ENCODE measurements at regions not wholly inside any gene's neighbourhood (a gene's known extent, or its start where the extent isn't known, plus 50 kb on each side); places are given as distances from the start of the nearest gene placed in this dataset.

DNA sequence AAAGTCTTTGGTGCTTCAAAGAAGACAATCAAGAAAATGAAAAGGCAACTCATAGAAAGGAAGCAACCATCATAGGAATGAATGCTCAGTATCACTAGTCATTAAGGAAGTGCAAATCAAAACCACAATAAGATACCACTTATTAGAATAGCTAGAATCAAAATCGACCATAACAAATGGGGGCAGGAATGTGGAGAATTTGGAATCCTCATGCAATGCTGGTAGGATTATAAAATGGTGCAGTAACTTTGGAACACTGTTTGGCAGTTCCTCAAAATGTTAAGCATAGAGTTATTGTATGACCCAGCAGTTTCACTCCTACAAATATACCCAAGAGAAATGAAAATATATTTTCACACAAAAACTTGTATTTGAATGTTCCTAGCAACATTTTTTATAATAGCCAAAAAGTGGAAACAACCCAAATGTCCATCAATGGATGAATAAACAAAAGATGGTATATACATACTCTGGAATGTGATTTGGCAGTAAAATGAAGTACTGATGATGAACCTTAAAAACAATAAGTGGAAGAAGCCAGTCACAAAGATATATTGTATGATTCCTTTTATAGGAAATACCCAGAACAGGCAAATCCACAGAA is 105.6 kb downstream of the MIS18A start:
- Mint-ChIP-seq H3K36me3 (no peaks in the 10 kb centered on the region), H3K9me3 (no peaks in the 10 kb centered on the region), H3K27me3 (ENCODE audit: low read depth in 2 of 2) (peaks cover 17 to 37% of the 10 kb centered on the region in 2 donors), H3K4me3 (no peak overlapping the region), H3K4me1 (no peaks in the 10 kb centered on the region), H3K27ac (no peak overlapping the region)
- no peaks in the 10 kb centered on the region for H3K4me1 ChIP-seq (ENCODE audit: control insufficient read depth, insufficient read depth, low read length)
- no peaks in the 10 kb centered on the region for H3K9me3 ChIP-seq (ENCODE audit: control insufficient read depth, insufficient read depth, low read length)
- no CpG with 5 or more reads among the region's 1 CpG for WGBS (ENCODE audit: insufficient coverage)
- intact Hi-C loops (cut with micrococcal nuclease) = no loop called here
- DNase-seq = no peak
- H3K36me3 ChIP-seq (ENCODE audit: control insufficient read depth, insufficient read depth, low read length) = no peaks in the 10 kb centered on the region
- peaks cover 5% of the 10 kb centered on the region for H3K27me3 ChIP-seq (ENCODE audit: control insufficient read depth, insufficient read depth, low read length)
- ATAC-seq = no peak
- H3K4me3 ChIP-seq (ENCODE audit: low read length) = no peak overlapping the region
- no peak overlapping the region for H3K27ac ChIP-seq (ENCODE audit: low read length)
- TF ChIP-seq, protein P1, sequence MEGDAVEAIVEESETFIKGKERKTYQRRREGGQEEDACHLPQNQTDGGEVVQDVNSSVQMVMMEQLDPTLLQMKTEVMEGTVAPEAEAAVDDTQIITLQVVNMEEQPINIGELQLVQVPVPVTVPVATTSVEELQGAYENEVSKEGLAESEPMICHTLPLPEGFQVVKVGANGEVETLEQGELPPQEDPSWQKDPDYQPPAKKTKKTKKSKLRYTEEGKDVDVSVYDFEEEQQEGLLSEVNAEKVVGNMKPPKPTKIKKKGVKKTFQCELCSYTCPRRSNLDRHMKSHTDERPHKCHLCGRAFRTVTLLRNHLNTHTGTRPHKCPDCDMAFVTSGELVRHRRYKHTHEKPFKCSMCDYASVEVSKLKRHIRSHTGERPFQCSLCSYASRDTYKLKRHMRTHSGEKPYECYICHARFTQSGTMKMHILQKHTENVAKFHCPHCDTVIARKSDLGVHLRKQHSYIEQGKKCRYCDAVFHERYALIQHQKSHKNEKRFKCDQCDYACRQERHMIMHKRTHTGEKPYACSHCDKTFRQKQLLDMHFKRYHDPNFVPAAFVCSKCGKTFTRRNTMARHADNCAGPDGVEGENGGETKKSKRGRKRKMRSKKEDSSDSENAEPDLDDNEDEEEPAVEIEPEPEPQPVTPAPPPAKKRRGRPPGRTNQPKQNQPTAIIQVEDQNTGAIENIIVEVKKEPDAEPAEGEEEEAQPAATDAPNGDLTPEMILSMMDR (IDR thresholded peaks at IDR 0.05) = no peak

DNA sequence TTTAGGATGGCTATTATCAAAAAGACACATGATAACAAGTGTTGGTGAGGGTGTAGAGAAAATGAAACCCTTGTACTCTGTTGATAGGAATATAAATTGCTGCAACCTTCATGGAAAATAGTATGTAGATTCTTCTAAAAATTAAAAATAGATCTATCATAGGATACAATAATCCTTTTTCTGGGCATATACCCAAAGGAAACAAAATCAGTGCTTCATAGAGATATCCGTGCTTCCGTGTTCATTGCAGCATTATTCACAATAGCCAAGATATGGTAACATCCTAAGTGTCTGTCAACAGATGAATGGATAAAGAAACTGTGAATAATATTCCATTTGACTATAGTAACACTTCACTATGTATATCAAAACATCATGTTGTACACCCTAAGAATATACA is 106.7 kb downstream of the MIS18A start:
- Mint-ChIP-seq H3K9me3 (no peaks in the 10 kb centered on the region), H3K27ac (no peak overlapping the region), H3K36me3 (no peaks in the 10 kb centered on the region), H3K4me3 (no peak overlapping the region), H3K27me3 (ENCODE audit: low read depth in 2 of 2) (peaks cover 20 to 49% of the 10 kb centered on the region in 2 donors), H3K4me1 (no peaks in the 10 kb centered on the region)
- Histone ChIP-seq H3K27ac (ENCODE audit: low read length) (no peak overlapping the region), H3K4me1 (ENCODE audit: control insufficient read depth, insufficient read depth, low read length) (no peaks in the 10 kb centered on the region), H3K36me3 (ENCODE audit: control insufficient read depth, insufficient read depth, low read length) (no peaks in the 10 kb centered on the region), H3K4me3 (ENCODE audit: low read length) (no peak overlapping the region), H3K27me3 (ENCODE audit: control insufficient read depth, insufficient read depth, low read length) (peaks cover 8% of the 10 kb centered on the region), H3K9me3 (ENCODE audit: control insufficient read depth, insufficient read depth, low read length) (no peaks in the 10 kb centered on the region)
- no CpG with 5 or more reads among the region's 2 CpGs for WGBS (ENCODE audit: insufficient coverage)
- TF ChIP-seq, protein P1 (IDR thresholded peaks at IDR 0.05) = no peak
- intact Hi-C loops (cut with micrococcal nuclease) = no loop called here
- DNase-seq (no peak), ATAC-seq (no peak)

DNA sequence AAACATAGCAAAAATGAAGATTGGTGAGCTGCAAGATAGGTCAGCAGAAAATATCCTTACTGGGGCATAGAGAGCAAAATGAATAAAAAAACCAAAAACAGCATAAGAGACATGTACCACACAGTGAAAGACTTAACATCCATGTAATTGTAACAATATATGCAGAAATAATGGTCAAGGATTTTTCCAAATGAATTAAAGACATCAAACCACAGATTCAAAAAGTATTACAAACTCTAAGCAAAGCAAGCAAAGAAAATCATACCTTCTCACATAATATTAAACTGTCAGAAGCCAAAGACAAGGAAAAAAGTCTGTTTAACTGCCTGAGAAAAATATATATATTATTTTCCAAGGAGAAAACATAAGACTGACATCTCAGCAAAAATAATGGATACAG is 111.3 kb downstream of the MIS18A start:
- no peaks in the 10 kb centered on the region for H3K9me3 Mint-ChIP-seq
- Histone ChIP-seq H3K9me3 (ENCODE audit: control insufficient read depth, insufficient read depth, low read length) (no peaks in the 10 kb centered on the region), H3K27me3 (ENCODE audit: control insufficient read depth, insufficient read depth, low read length) (peaks cover 8% of the 10 kb centered on the region), H3K36me3 (ENCODE audit: control insufficient read depth, insufficient read depth, low read length) (no peaks in the 10 kb centered on the region), H3K4me3 (ENCODE audit: low read length) (no peak overlapping the region), H3K27ac (ENCODE audit: low read length) (no peak overlapping the region), H3K4me1 (ENCODE audit: control insufficient read depth, insufficient read depth, low read length) (no peaks in the 10 kb centered on the region)
- H3K4me3 Mint-ChIP-seq = no peak overlapping the region
- no peaks in the 10 kb centered on the region for H3K4me1 Mint-ChIP-seq
- intact Hi-C loops (cut with micrococcal nuclease) = no loop called here
- no peaks in the 10 kb centered on the region for H3K36me3 Mint-ChIP-seq
- no peak overlapping the region for H3K27ac Mint-ChIP-seq
- DNase-seq (no peak), ATAC-seq (no peak)
- TF ChIP-seq, protein P1 (IDR thresholded peaks at IDR 0.05) = no peak
- H3K27me3 Mint-ChIP-seq (ENCODE audit: low read depth in 2 of 2) = peaks cover 23 to 52% of the 10 kb centered on the region in 2 donors

DNA sequence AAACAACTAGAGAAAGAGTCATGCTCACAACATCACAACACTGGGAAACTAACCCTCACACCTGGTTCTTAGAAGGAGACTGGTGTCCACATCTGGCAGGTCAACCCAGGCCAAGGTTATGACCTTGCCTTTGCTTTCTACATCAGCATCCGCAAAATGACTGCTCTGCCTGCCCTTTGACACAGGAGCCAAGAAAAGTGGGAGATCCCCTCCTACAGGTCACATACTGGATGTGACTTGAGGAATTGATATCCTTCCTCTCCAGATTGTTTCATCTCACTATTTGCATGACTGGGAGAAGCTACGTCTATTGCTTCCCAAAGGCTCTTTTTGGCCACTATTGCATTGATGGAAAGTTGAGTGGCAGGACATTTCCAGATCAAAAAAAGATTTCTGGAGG is 115.5 kb downstream of the MIS18A start:
- Mint-ChIP-seq H3K27ac (no peak overlapping the region), H3K4me3 (no peak overlapping the region), H3K4me1 (no peaks in the 10 kb centered on the region), H3K36me3 (no peaks in the 10 kb centered on the region), H3K27me3 (ENCODE audit: low read depth in 2 of 2) (peaks cover 23 to 54% of the 10 kb centered on the region in 2 donors), H3K9me3 (no peaks in the 10 kb centered on the region)
- H3K36me3 ChIP-seq (ENCODE audit: control insufficient read depth, insufficient read depth, low read length) = no peaks in the 10 kb centered on the region
- H3K9me3 ChIP-seq (ENCODE audit: control insufficient read depth, insufficient read depth, low read length) = no peaks in the 10 kb centered on the region
- H3K27ac ChIP-seq (ENCODE audit: low read length) = no peak overlapping the region
- no peaks in the 10 kb centered on the region for H3K4me1 ChIP-seq (ENCODE audit: control insufficient read depth, insufficient read depth, low read length)
- TF ChIP-seq, protein P1 (IDR thresholded peaks at IDR 0.05) = no peak
- intact Hi-C loops (cut with micrococcal nuclease) = no loop called here
- DNase-seq = no peak
- peaks cover 2% of the 10 kb centered on the region for H3K27me3 ChIP-seq (ENCODE audit: control insufficient read depth, insufficient read depth, low read length)
- H3K4me3 ChIP-seq (ENCODE audit: low read length) = no peak overlapping the region
- ATAC-seq = no peak
- WGBS (ENCODE audit: insufficient coverage) = 79% methylated on average over 2 of the region's 2 CpGs

Data from natural killer cell (primary cell).